DMS114 treated with DMSO at 0.1 percent for 48 hours (cell line): ENCODE measurements at regions not wholly inside any gene's neighbourhood (a gene's known extent, or its start where the extent isn't known, plus 50 kb on each side); places are given as distances from the start of the nearest gene placed in this dataset.

Experiments used
- DNase-seq: peaks from one replicate; lab custom pipeline; 2025; ENCODE audit not compliant: unreplicated experiment; lab: John Stamatoyannopoulos, UW

GRCh38 chr13:34647379-34648150 is 294.5 kb upstream of the NBEA start:
- DNase-seq: no peak

- no peak for DNase-seq
These were observed 287.9 kb upstream of the NBEA start for GRCh38 chr13:34654203-34654602.

- no peak for DNase-seq
These were observed 287.4 kb upstream of the NBEA start for GRCh38 chr13:34654647-34655046.

DNA sequence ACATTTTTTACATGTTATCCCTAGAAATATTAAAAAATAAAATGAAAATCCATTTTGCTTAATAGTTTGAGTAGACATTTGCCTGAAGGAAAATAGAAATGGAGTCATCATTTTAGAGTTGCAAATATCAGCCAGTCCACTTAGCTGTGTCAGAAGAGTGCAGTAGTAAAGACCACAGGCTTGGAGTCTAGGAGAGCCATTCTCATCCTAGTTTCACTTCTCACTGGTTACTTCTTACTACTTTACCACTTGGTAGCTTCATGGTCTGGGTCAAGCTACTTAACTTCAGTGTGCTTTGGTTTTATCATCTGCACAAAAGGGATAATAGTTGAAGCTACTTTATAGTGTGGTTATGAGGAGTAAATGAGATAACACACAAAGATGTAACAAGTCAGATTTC is 286.5 kb upstream of the NBEA start:
- DNase-seq: no peak

DNA sequence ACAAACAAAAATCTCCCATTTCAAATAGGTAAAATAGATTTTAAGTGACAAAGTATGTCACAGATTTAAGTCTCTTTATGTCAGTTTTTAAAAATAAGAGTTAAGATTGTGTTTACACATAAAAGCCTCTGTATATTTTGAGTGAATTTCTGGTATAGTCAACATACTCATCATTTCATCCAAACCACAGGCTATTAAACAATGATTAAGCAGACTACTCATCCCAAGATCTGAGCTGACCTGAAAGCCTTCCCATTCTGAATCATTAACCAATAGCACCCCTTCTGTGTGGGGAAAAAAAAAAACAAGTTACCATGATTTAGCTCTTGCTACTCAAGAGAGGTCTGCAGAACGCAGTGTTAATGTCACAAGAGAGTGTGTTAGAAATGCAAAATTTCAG is 284.4 kb upstream of the NBEA start:
- no peak for DNase-seq

DNA sequence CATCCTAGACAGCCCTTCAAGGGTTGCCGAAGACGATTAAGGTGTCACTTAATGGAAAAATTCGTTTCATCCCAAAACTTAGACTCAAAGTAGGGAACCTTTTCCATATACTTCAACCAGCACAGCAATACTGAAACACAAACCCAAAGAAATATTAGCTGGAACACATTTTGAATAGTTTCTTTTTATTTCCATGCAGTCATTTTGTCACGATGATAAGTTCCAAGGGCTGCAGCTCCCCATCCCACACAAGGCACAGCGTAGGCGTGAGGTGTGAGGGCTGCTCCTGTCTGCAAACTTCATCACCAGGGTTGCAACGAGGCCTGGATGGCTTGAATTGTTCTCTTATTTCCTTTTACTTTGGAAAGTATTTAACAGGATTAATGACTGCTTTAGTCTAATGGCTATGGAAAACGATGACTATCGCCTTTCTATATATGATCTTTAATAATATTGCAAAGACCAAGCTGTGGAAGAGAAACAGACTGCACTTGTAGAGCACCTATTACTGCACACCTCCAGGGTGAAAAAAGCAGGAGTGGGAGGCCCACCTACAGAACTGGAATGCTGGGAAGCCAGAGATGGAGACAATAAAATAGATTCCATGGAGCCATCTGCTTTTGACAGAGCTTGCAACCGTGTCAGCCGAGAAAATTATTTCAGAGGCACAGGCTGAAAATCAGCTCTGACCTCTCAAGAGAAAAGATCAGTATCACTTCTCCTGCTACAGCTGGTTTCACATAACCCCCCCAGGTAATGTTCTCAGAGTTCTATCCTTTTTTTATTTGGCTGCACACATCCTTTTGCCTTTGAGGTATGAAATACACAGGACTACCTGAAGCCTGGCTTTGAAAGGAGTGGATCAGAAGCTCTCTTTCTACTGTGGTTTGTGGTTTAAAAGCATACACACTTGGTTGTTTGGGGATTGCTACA is 274.5 kb upstream of the NBEA start:
- no peak for DNase-seq

- no peak for DNase-seq
These were observed 270.9 kb upstream of the NBEA start for GRCh38 chr13:34671137-34671536.

DNA sequence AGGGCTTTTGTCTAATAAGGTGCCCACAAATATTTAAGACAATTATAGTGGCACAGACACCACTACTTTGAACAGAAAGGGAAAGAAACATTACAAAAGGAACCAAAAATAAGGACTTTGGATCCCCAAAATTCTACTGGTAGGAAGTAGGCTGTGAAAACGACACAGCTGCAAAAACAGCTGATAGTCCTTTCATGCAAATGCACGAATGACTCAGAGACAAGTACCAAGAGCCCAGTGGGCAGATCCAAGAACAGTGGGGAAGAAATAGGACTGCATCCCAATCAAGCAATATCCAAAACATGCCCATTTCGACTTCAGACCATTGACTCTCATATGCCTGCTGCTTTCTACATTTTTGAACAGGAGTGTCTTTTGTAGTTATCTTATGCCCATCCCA is 269.4 kb upstream of the NBEA start:
- no peak for DNase-seq

GRCh38 chr13:34675626-34676025 is 266.4 kb upstream of the NBEA start:
- DNase-seq: no peak

DNA sequence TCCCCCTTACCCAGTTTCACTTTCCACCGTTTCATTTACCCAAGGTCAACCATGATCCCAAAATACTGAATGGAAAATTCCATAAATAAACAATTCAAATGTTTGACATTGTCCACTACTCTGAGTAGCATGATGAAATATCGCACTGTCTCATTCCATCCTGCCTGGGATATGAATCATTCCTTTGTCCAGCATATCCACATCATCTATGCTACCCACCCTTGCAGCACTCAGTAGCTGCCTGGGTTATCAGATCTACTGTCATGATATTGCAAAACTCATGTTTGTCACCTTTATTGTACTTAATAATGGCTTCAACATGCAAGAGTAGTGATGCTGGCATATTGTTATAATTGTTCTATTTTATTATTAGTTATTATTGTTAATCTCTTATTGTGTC is 263.9 kb upstream of the NBEA start:
- DNase-seq: no peak

DNA sequence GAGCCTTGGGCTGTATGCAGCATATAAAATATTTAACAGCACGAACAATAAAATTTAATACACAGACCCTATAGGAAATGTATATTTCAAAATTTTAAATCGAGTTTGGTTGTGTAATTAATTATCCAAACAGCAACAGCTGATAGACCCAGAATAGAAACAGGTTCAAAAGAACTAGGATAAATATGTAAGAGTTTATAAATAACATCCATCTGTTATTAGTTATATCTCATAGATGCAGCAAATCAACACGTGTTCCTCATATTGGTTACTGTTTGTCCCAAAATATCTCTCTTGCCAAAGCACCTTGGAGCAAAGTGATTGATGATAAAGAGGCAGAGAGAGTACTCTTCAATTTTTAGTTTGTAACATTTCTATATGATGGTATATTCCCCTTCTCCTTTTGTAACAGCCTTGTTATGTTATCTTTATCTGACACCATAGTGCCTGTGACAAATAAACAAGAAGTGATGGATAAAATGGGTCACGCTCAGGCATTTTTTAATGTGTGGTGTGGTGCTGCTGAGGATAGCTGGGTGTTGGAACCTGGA is 260.6 kb upstream of the NBEA start:
- DNase-seq: no peak

GRCh38 chr13:34695063-34695462 is 247.0 kb upstream of the NBEA start:
- DNase-seq: no peak

DNA sequence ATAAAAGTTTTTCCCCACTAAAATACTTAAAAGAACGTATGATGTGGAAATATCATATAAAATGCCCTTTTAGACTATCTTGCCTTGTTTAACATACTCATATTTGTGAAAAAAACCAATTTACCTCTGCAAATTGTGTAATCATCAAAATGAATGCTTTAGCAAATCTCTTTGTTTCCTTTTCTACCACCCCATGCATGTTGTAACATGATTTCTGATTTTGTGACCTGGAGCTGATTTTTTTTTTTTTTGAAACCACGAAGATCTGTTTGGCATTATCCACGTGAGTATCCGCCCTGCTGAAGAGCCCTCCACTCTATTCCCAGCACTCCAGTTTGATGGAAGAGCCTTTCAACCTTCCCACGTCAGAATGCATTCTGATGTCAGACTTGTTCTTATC is 245.8 kb upstream of the NBEA start:
- no peak for DNase-seq

- DNase-seq: no peak
These were observed 245.3 kb upstream of the NBEA start for GRCh38 chr13:34696741-34697140.

DNA sequence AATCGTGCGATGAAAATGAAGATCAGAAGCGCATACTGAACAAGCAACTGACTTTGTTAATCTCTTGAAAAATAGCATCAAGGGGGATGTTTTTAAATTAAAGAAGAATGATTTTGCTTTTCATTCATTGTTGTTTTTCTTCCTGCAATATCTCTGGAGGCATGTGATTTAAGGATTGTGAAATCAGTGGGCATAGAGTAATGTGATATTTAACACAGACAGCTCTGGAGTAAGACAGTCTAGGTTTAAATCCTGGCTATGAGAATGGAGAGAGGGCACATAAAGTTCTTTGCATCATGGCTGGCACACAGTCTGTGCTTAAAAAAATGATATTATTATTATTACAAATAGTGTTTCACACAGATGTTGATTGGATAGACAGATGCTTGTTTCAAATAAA is 243.1 kb upstream of the NBEA start:
- no peak for DNase-seq

DNA sequence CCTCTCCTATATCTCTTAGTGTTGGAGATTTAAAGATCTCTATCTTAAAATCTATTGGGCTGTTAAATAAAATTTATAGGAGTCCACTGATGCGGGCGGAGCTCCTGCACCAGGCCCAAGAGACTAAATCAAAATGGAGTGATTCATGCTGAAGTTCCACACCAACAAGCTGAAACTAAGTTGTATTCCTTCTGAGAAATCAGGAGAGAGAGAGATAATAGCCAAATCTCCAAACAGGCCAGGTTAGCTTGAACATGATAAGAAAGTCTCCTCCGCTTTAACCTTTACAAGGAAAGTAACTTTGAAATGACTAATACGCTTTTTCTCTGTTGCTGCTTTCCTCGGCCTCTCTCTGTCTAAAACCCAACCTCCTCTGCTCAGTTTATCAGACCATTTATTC is 241.9 kb upstream of the NBEA start:
- DNase-seq: no peak

GRCh38 chr13:34701919-34702318 is 240.2 kb upstream of the NBEA start:
- DNase-seq: no peak

- no peak for DNase-seq
These were observed 233.3 kb upstream of the NBEA start for GRCh38 chr13:34708566-34709313.

DNA sequence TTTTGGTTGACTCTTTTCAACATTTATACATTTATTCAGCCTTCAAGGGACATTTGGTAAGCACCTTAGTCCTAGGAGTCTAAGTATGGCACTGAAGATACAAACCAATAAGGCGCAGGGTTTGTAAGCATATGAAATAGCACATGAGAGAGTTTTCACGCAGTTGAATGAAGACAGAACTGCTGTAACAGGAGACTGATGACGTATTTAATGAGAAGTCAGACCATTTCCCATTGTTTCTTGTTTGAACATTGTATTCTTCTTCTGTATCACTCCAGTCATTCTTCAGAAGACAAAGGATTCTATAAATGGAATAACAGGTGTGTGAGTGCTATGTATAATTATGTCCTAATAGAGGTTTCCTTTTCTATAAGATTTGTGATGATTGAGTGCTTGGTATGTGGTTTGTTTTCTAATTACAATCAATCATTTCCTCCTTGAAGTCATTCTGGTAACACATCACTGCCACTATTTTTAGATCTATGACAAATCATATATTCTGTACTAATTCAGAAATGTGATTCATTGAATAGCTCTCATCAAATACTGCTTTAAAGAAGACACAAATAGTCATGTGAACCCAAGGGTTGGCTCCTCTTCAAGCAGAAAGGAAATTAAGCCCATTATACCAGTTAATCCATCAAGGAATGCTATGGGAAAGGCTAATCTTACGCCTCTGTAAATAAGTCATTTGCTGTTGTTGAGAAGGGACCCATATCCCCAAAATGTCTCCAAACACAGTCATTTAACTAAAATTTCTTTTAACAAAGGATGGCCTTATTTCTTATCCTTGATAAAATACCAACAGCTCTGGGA is 222.8 kb upstream of the NBEA start:
- DNase-seq: no peak

DNA sequence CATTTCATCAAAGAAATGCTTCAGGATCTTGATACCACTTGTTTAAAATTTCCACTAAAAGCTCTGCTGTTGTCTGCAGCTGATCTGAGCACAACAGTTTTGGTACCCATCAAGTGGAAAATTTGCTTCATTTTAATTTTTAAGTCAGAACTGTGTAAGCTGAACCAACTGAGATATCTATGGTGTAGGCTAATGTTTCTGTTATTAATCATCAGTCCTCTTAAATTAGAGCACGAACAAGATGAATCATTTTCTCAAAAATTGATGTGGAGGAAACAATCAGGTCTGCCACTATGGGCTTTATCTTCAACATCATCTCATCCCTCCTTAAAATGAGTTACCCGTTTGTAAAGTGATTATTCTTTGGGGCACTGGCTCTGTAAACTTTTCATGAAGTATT is 221.5 kb upstream of the NBEA start:
- DNase-seq: no peak
